A673 (cell line): ENCODE measurements at regions not wholly inside any gene's neighbourhood (a gene's known extent, or its start where the extent isn't known, plus 50 kb on each side); places are given as distances from the start of the nearest gene placed in this dataset.

Experiments
- EZH2 ChIP-seq: fragments of 200-600 bp; sonication (generic); IDR thresholded peaks from 2 replicates; pipeline ENCODE4 v1.6.1; 2017; ENCODE audit warnings: borderline replicate concordance, low read depth, mild to moderate bottlenecking, mixed read lengths, antibody characterized with exemption, low read length; ENCODE audit not compliant: poor library complexity, severe bottlenecking
- TF ChIP-seq, protein P1 (sequence below): fragments of 300-800, 200-600 bp; sonication (generic); conservative IDR thresholded peaks from 2 replicates; pipeline ENCODE4 v1.5.1; 2017; ENCODE audit warnings: low read depth, mild to moderate bottlenecking, antibody characterized with exemption, low read length, moderate library complexity, mixed read lengths

GRCh38 chr9:23431459-23431858, 394.6 kb downstream of the ELAVL2 start:
- TF ChIP-seq, protein P1, sequence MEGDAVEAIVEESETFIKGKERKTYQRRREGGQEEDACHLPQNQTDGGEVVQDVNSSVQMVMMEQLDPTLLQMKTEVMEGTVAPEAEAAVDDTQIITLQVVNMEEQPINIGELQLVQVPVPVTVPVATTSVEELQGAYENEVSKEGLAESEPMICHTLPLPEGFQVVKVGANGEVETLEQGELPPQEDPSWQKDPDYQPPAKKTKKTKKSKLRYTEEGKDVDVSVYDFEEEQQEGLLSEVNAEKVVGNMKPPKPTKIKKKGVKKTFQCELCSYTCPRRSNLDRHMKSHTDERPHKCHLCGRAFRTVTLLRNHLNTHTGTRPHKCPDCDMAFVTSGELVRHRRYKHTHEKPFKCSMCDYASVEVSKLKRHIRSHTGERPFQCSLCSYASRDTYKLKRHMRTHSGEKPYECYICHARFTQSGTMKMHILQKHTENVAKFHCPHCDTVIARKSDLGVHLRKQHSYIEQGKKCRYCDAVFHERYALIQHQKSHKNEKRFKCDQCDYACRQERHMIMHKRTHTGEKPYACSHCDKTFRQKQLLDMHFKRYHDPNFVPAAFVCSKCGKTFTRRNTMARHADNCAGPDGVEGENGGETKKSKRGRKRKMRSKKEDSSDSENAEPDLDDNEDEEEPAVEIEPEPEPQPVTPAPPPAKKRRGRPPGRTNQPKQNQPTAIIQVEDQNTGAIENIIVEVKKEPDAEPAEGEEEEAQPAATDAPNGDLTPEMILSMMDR: no peak
- no peak for TF ChIP-seq EZH2
